ENCODE measurements at regions not wholly inside any gene's neighbourhood (a gene's known extent, or its start where the extent isn't known, plus 50 kb on each side); places are given as distances from the start of the nearest gene placed in this dataset.

DNA sequence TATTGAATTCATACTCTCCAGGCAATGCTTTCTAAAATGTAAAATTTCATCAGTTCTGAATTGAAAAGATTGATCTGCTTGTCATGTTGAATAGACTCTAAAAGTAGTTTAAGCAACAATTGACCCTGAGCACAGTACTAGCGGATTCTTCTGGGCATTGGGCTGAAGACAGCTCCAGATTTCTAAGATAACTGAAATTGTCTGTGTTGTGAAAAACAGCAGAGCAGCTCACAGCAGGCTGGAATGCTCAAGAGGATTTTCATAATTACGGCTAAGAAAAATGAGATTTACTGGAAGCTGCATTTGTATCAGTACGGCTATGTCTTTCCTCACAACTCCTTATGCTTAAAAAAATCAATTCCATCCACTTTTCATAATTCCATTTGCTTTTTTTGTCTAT is 373.7 kb downstream of the HACE1 start:
- H3K36me3 ChIP-seq (replicated peaks in 1 of 2), result no peaks in the 10 kb centered on the region
- TF ChIP-seq POLR2A (IDR thresholded peaks at IDR 0.05), result no peak
- TF ChIP-seq CTCF (IDR thresholded peaks at IDR 0.05), result no peak
- H3K9me3 ChIP-seq (replicated peaks in 1 of 3), result peaks cover 0 to 7% (median 0%) of the 10 kb centered on the region in 3 donors
- H3K4me3 ChIP-seq, result no peak overlapping the region
- H3K4me1 ChIP-seq (replicated peaks in 1 of 2), result no peaks in the 10 kb centered on the region
- WGBS, 4 donors, result 55 to 61% (median 57%) methylated on average over 3 of the region's 3 CpGs
- H3K27me3 ChIP-seq, result no peaks in the 10 kb centered on the region
- intact Hi-C loops (cut with DNase I), result no loop called here
- no peak overlapping the region for H3K27ac ChIP-seq
- DNase-seq, result no peak

GRCh38 chr6:104484626-104485025 is 375.1 kb downstream of the HACE1 start:
- H3K4me1 ChIP-seq (replicated peaks in 1 of 2), result no peaks in the 10 kb centered on the region
- H3K27me3 ChIP-seq, result no peaks in the 10 kb centered on the region
- peaks cover 0 to 7% (median 0%) of the 10 kb centered on the region in 3 donors for H3K9me3 ChIP-seq (replicated peaks in 1 of 3)
- H3K4me3 ChIP-seq, result no peak overlapping the region
- no peaks in the 10 kb centered on the region for H3K36me3 ChIP-seq (replicated peaks in 1 of 2)
- no peak overlapping the region for H3K27ac ChIP-seq
- intact Hi-C loops (cut with DNase I), result no loop called here
- 56 to 77% (median 64%) methylated on average over 3 of the region's 3 CpGs for WGBS, 4 donors
- DNase-seq, result no peak
- TF ChIP-seq CTCF (IDR thresholded peaks at IDR 0.05) (no peak), POLR2A (IDR thresholded peaks at IDR 0.05) (no peak)

- intact Hi-C loops (cut with DNase I), result no loop called here
- Histone ChIP-seq H3K4me3 (no peak overlapping the region), H3K4me1 (replicated peaks in 1 of 2) (no peaks in the 10 kb centered on the region), H3K36me3 (replicated peaks in 1 of 2) (no peaks in the 10 kb centered on the region), H3K9me3 (replicated peaks in 1 of 3) (peaks cover 0 to 7% (median 0%) of the 10 kb centered on the region in 3 donors), H3K27ac (no peak overlapping the region), H3K27me3 (no peaks in the 10 kb centered on the region)
- WGBS, 4 donors, result 47 to 57% (median 52%) methylated on average over 1 of the region's 1 CpG
- TF ChIP-seq CTCF (IDR thresholded peaks at IDR 0.05) (no peak), POLR2A (IDR thresholded peaks at IDR 0.05) (no peak)
- DNase-seq, result no peak
These were observed 375.5 kb downstream of the HACE1 start for GRCh38 chr6:104484191-104484590.

GRCh38 chr6:104483225-104483834 is 376.4 kb downstream of the HACE1 start:
- no peak for DNase-seq
- Histone ChIP-seq H3K4me3 (no peak overlapping the region), H3K27ac (no peak overlapping the region), H3K4me1 (replicated peaks in 1 of 2) (no peaks in the 10 kb centered on the region), H3K9me3 (replicated peaks in 1 of 3) (peaks cover 0 to 2% (median 0%) of the 10 kb centered on the region in 3 donors), H3K36me3 (replicated peaks in 1 of 2) (no peaks in the 10 kb centered on the region), H3K27me3 (no peaks in the 10 kb centered on the region)
- intact Hi-C loops (cut with DNase I), result no loop called here
- WGBS, 4 donors, result 11 to 14% (median 13%) methylated on average over 2 of the region's 2 CpGs
- TF ChIP-seq CTCF (IDR thresholded peaks at IDR 0.05) (peak in 3 of 6 experiments; percentile 13 to 36 (median 25)), POLR2A (IDR thresholded peaks at IDR 0.05) (no peak)
